GM23248 (cell line): ENCODE measurements at regions not wholly inside any gene's neighbourhood (a gene's known extent, or its start where the extent isn't known, plus 50 kb on each side); places are given as distances from the start of the nearest gene placed in this dataset.

ENCODE experiments used
- DNase-seq: peaks from one replicate; pipeline ENCODE4 v3.0.0-alpha.2; 2015
- H2AFZ ChIP-seq: fragments of 200-600 bp; sonication (generic); 2 replicates; pipeline ENCODE4 v1.6.1; 2016; ENCODE audit warnings: antibody characterized with exemption
- H3F3A ChIP-seq: fragments of 200-600 bp; sonication (generic); 2 replicates; pipeline ENCODE4 v1.6.1; 2016; ENCODE audit warnings: mild to moderate bottlenecking, antibody characterized with exemption, mixed run types; ENCODE audit not compliant: insufficient read depth
- H3K27ac ChIP-seq: fragments of 200-600 bp; sonication (generic); 2 replicates; pipeline ENCODE4 v1.5.1; 2016; ENCODE audit warnings: mild to moderate bottlenecking
- H3K27me3 ChIP-seq: fragments of 200-600 bp; sonication (generic); replicated peaks from 2 replicates; pipeline ENCODE4 v1.6.1; 2016; ENCODE audit warnings: mild to moderate bottlenecking; ENCODE audit not compliant: insufficient read depth
- H3K36me3 ChIP-seq: fragments of 200-600 bp; sonication (generic); 2 replicates; pipeline ENCODE4 v1.6.1; 2016; ENCODE audit warnings: low read depth, mild to moderate bottlenecking
- H3K4me1 ChIP-seq: fragments of 200-600 bp; sonication (generic); 2 replicates; pipeline ENCODE4 v1.6.1; 2016; ENCODE audit warnings: mild to moderate bottlenecking; ENCODE audit not compliant: insufficient read depth
- H3K4me2 ChIP-seq: fragments of 200-600 bp; sonication (generic); one replicate; pipeline ENCODE4 v1.6.1; 2016; ENCODE audit warnings: mild to moderate bottlenecking; ENCODE audit not compliant: unreplicated experiment
- H3K4me3 ChIP-seq: fragments of 200-600 bp; sonication (generic); 2 replicates; pipeline ENCODE4 v1.5.1; 2016; ENCODE audit warnings: mild to moderate bottlenecking
- H3K79me2 ChIP-seq: fragments of 200-600 bp; sonication (generic); 2 replicates; pipeline ENCODE4 v1.6.1; 2016; ENCODE audit warnings: mild to moderate bottlenecking; ENCODE audit not compliant: insufficient read depth
- H3K9ac ChIP-seq: fragments of 200-600 bp; sonication (generic); 2 replicates; pipeline ENCODE4 v1.6.1; 2016; ENCODE audit warnings: mild to moderate bottlenecking
- H3K9me2 ChIP-seq: fragments of 200-600 bp; sonication (generic); 2 replicates; pipeline ENCODE4 v1.6.1; 2016; ENCODE audit warnings: mixed run types, mild to moderate bottlenecking, moderate library complexity; ENCODE audit not compliant: insufficient read depth
- H3K9me3 ChIP-seq: fragments of 200-600 bp; sonication (generic); one replicate; pipeline ENCODE4 v1.6.1; 2017; ENCODE audit warnings: low read depth
- H4K20me1 ChIP-seq: fragments of 200-600 bp; sonication (generic); 2 replicates; pipeline ENCODE4 v1.6.0; 2016; ENCODE audit not compliant: insufficient read depth
- EZH2 ChIP-seq: fragments of 200-600 bp; sonication (generic); IDR thresholded peaks from 2 replicates; pipeline ENCODE4 v1.6.1; 2018; ENCODE audit warnings: antibody characterized with exemption, mild to moderate bottlenecking; ENCODE audit not compliant: insufficient read depth, poor library complexity, severe bottlenecking
- EZH2phosphoT487 ChIP-seq: fragments of 200-600 bp; sonication (generic); IDR thresholded peaks from 2 replicates; pipeline ENCODE4 v1.6.1; 2018; ENCODE audit warnings: antibody characterized with exemption, moderate library complexity, mild to moderate bottlenecking, low read depth; ENCODE audit not compliant: insufficient read depth
- WGBS, 2 experiments: methylation state at CpG; one replicate each; pipeline ENCODE4 v1.1.6; 2015 to 2017; ENCODE audit warnings: low lambda C conversion rate in 2 of 2, low coverage in 1 of 2; ENCODE audit errors: missing lambda C conversion rate in 2 of 2; 5-methylcytosine and 5-hydroxymethylcytosine counted together
- in situ Hi-C: fragments of 300-500 bp; cut with MboI; formaldehyde crosslinking; loops from 2 replicates; pipeline ENCODE4 v1.15.0; 2020

DNA sequence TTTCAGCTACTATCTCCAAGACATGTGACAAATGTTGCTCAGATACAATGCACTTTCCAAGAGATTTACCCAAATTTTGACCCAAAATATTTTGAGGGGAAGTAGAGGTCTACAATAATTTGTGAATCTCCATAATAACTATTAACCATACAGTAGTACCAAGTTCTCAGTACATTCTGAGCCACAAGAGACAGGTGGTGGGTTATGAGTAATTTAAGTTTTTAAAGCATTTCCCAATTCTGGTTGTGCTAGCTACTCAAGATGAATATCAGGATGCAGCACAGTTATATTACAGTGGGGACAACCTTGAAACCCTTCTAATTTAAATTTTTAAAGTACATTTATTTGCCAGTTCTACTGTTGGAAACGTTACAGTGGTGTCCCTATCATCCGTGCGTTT lies 92.2 kb upstream of the MITF start:
- no peaks in the 10 kb centered on the region for H3K79me2 ChIP-seq
- H3K9me3 ChIP-seq = no peaks in the 10 kb centered on the region
- H3F3A ChIP-seq = peaks cover 14% of the 10 kb centered on the region; the same call in 1 of the 2 replicates
- peaks cover 11% of the 10 kb centered on the region; the same call in 1 of the 2 replicates for H3K27me3 ChIP-seq
- WGBS, 2 experiments = 57 to 61% methylated on average over 3 of the region's 3 CpGs
- no peak overlapping the region for H3K4me2 ChIP-seq
- H3K9me2 ChIP-seq = no peaks in the 10 kb centered on the region
- no peaks in the 10 kb centered on the region for H4K20me1 ChIP-seq
- peaks cover 13% of the 10 kb centered on the region for H3K4me1 ChIP-seq
- no peak overlapping the region for H3K27ac ChIP-seq
- H3K36me3 ChIP-seq = no peaks in the 10 kb centered on the region
- no peak for TF ChIP-seq EZH2phosphoT487
- TF ChIP-seq EZH2 = no peak
- no peak overlapping the region for H3K4me3 ChIP-seq
- in situ Hi-C loops = no loop called here
- H2AFZ ChIP-seq = no peak overlapping the region
- H3K9ac ChIP-seq = no peak overlapping the region
- DNase-seq = no peak

DNA sequence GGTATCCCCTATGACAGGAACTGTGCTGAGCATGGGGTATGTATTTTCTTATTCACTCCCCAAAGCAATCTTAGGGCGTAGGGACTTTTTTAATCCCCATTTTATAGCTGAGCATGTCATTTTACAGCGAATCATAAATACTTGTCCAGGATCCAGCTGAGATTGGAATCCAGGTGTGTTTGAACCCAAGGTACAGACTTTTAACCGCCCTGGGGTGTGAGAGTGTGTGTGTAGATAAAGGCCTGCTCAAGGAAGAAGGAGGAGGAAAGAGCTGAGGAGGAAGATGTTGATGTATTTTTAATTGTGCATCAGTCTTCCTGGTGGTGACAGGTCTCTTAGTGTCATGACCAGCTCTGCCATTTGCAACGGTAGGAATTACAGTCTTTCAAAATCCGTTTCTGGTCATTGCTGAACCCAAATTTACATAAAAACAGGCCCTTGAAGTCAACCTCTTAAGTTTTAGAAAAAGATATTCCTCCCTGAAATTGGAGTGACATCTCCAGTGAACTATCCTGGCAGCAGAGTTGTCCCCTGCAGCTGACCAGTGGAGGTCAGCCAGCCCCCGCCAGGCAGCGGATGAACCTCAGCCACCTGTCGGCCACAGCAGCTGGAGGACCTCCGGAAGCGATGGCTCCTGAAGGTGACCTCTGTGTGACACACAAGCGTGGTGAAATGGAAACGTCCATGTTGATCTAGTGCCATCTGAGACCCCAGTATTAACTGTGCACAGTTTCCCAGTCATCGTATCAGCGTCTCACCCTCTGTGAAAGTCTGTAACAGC lies 92.8 kb upstream of the MITF start:
- 73 to 77% methylated on average over 14 of the region's 14 CpGs for WGBS, 2 experiments
- H2AFZ ChIP-seq = no peak overlapping the region
- H3K9me3 ChIP-seq = no peaks in the 10 kb centered on the region
- no peaks in the 10 kb centered on the region for H3K9me2 ChIP-seq
- in situ Hi-C loops = no loop called here
- H3K36me3 ChIP-seq = no peaks in the 10 kb centered on the region
- no peak overlapping the region for H3K9ac ChIP-seq
- H3K4me1 ChIP-seq = peaks cover 13% of the 10 kb centered on the region
- no peak overlapping the region for H3K4me2 ChIP-seq
- peaks cover 14% of the 10 kb centered on the region; the same call in 1 of the 2 replicates for H3F3A ChIP-seq
- peaks cover 10% of the 10 kb centered on the region; the same call in 1 of the 2 replicates for H3K27me3 ChIP-seq
- H3K79me2 ChIP-seq = no peaks in the 10 kb centered on the region
- H3K4me3 ChIP-seq = no peak overlapping the region
- H4K20me1 ChIP-seq = no peaks in the 10 kb centered on the region
- TF ChIP-seq EZH2 (no peak), EZH2phosphoT487 (no peak)
- no peak for DNase-seq
- H3K27ac ChIP-seq = no peak overlapping the region

DNA sequence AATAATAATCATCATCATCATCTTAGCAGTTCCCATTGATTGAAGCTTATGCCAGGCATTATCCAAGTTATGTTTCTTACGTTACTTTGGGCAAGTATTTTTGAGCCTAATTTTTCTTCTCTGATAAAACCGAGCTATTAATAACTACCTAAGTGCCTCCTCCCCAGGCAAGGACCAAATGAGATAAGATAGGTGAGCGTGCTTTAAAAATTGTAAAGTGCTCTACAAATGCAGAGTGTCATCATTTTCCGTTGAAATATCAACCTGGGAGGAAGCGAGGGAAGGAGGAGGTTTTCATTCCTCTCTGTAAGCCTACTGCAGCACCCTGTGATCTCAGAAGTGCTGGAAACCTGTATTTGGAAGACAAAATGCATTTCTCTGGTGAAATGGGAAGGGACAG lies 96.7 kb upstream of the MITF start:
- Histone ChIP-seq H3K27ac (no peak overlapping the region), H3K27me3 (peaks cover 3% of the 10 kb centered on the region; the same call in 1 of the 2 replicates), H3K4me2 (no peak overlapping the region), H3K79me2 (no peaks in the 10 kb centered on the region), H4K20me1 (no peaks in the 10 kb centered on the region), H3K9ac (no peak overlapping the region), H3K4me1 (no peaks in the 10 kb centered on the region), H3K4me3 (no peak overlapping the region), H3F3A (no peaks in the 10 kb centered on the region), H3K9me3 (no peaks in the 10 kb centered on the region), H3K36me3 (no peaks in the 10 kb centered on the region), H3K9me2 (no peaks in the 10 kb centered on the region), H2AFZ (no peak overlapping the region)
- TF ChIP-seq EZH2phosphoT487 (no peak), EZH2 (no peak)
- WGBS, 2 experiments = 48 to 61% methylated on average over 5 of the region's 5 CpGs
- no peak for DNase-seq
- in situ Hi-C loops = no loop called here

GRCh38 chr3:69639851-69640250 lies 99.4 kb upstream of the MITF start:
- in situ Hi-C loops = no loop called here
- WGBS, 2 experiments = 3 to 25% methylated on average over 1 of the region's 1 CpG
- no peak for DNase-seq

More at GRCh38 chr3:69639851-69640250, 99.4 kb upstream of the MITF start:
- Histone ChIP-seq H3K9me3 (no peaks in the 10 kb centered on the region), H3K79me2 (no peaks in the 10 kb centered on the region), H3K4me2 (no peak overlapping the region), H3K4me3 (no peak overlapping the region), H3F3A (no peaks in the 10 kb centered on the region), H4K20me1 (no peaks in the 10 kb centered on the region), H3K9me2 (no peaks in the 10 kb centered on the region), H3K36me3 (no peaks in the 10 kb centered on the region), H3K27me3 (peaks cover 3% of the 10 kb centered on the region; the same call in 1 of the 2 replicates), H2AFZ (no peak overlapping the region), H3K4me1 (no peaks in the 10 kb centered on the region), H3K27ac (no peak overlapping the region), H3K9ac (no peak overlapping the region)
- TF ChIP-seq EZH2phosphoT487 (no peak), EZH2 (no peak)
